Stimulated activated CD8-positive, alpha-beta memory T cell treated with anti-CD3 and anti-CD28 coated beads, Interleukin-12 subunit alpha, Interleukin-12 subunit beta, amount 100 ng/mL, for 4 hours (primary cell): ENCODE measurements at regions not wholly inside any gene's neighbourhood (a gene's known extent, or its start where the extent isn't known, plus 50 kb on each side); places are given as distances from the start of the nearest gene placed in this dataset.

ENCODE experiments used
- DNase-seq: peaks from one replicate; pipeline ENCODE4 v3.0.0-alpha.2; 2020; ENCODE audit warnings: low read depth

DNA sequence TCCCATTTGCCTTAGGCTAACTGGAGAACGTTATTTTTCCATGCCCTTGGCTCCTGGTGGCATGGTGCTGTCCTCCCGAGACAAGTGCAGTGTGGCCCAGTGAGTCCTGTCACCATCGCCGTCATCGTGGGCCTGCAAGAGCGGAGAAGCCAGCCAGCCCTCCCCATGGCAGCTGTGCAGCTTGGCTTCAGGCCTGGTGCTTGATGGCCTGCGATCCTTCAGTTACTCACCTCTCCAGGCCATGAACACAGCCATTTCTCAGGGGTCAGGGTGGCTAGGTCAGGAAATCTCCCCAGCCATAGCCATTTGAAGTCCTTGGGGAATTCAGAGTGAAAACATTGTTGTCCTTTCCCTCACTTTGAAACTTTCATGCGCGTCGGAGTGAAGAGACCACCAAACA lies 189.0 kb upstream of the RGMA start:
- DNase-seq: no peak

DNA sequence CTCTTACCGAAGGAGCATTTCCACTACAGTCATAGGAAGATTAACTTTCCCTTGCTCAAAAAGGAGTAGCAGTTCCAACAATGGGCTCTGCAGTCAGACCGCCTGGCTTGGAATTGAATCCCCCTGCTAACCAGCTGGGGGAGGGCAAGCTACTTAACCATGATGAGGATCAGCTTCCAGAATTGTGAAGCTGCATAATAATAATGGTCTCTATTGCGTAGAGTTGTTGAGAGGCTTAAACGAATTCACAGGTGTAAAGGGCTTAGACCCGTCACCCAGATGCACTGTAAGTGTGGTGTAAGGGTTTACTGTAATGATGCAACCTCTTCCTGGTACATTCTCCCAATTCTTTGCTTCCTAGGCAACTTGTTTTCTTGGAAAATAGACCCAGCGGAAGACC lies 185.2 kb upstream of the RGMA start:
- no peak for DNase-seq

DNA sequence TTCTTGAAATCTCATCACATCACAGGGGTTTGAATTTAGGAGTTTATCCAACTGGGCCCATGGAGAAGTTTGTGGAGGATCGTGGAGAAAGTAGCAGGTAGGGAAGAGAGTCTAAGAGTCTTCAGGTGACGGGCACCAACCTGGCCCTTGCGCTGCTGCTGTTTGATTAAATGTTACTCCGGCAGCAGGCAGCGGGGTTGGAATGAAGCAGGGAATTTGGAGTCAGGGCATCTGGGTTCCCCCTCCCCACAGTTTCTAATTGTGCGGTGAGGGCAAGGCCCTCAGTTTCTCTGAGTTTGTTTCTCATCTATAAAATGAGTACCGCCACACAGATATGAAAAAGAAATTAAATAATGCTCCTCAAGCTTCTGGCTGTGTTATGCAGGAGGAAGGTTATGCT lies 182.9 kb upstream of the RGMA start:
- no peak for DNase-seq

DNA sequence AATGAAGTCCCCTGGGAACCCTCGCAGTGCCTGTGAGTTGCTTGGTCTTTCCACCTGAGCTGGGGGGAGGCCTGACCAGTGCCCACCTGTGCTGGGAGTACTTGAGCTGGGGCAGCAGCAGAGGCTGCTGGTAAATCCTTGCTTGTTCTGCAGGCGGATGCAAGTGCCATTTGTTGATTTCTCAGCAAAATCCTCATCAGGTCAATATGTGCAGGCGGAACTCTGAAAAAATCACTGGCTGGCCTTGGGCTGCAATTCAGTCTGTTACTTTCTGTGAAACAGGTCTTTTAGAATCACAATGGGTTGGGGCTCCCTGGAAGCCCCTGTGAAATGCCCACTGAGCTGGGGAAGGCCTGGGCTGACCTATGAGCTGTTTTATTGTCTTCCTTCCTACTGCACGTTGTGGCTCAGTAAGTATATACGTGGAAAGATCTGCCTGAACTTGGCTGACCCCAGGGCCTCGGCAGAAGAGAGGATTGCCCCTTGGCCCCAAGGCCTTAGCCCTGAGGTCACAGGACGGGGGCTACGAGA lies 182.0 kb upstream of the RGMA start:
- DNase-seq: no peak

DNA sequence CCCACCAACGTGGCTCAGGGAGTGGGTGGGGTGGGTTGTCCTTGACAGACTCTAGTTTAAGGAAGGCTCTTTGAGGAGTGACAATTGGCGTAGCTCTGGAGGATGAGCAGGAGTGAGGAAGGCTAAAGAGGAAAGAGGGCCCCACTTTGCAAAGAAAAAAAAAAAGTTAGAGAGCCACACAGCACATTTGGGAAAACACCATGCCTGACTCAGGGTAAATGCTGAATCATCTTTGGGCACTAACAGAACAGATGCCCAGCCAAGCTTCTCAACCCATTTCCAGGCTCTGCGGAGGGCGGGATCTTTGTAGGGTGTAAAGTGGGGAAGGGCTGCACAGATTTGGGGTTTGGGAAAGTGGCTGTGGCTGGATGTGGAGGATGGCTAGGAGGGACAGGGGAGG lies 179.1 kb upstream of the RGMA start:
- DNase-seq: no peak

DNA sequence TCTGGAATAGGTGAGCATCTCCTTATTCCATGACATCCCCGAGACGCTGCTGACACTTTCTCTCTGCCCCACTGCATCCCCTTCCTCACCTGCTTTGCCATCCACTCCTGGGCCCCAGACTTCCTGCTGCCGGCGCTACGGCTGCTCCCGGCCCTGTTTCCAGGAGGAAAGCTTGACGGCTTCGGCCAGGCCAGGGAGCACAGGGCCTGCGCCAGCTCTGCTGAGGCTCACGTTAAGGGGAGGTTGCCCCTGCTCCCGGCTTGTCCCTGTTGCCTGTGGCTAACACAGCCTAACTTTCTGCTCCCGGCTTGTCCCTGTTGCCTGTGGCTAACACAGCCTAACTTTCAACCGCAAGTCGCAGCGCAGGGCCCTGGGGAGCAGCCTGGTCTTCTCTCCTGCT lies 177.3 kb upstream of the RGMA start:
- DNase-seq: no peak

DNA sequence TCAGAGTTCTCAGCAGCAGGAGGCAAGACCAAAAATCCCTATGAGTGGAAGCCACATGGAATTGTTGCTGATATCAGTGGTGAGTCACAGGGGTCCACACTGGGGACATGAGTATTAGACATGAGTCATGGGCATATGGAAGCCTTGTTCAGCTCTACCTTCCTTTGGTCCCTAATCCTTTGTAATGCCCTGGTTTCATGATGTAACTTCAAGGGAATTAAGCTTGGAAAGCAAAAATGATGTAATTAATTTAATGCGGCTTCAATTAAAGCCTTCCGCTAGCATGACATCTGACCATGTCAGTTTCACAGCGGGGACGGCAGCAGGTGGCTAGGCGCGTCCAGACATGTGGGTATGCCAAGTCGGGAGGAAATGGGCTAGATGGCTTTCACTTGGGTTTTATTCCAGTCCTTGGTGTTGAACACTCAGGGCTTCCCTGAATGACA lies 176.1 kb upstream of the RGMA start:
- no peak for DNase-seq

DNA sequence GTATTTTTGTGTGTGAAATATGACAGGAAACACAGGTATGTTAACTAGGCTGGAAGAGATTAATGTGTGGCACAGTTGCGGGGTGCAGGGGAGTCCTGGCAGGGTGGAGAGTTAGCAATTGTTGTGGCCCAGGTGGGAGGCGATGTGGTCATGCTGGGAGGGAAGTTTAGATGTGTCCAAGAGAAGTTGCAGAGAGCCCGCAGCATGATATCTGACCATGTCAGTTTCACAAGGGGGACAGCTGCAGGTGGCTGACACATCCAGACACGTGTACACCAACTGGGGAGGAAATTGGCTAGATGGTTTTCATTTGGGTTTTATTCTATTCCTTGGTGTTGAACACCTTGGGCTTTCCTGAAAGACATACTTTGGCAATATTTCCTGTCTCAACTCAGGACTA lies 172.8 kb upstream of the RGMA start:
- no peak for DNase-seq

DNA sequence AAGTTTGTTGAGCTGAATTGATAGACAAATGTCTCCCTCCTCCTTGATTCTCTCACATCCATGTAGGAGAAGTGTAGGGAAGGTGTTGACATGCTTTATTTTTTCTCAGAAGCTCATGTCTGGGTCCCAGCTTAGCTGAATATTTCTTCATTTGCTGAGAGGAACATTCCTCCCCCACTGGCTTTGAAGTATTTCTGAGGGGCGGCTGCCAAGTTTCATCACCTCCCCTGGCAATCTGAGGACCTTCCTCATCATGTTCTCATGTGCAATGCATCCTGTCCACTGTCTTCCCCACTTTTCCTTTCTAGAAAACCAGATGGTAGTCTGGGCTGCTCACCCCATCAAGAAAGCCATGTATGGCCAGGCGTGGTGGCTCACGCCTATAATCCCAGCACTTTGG lies 168.9 kb upstream of the RGMA start:
- no peak for DNase-seq

DNA sequence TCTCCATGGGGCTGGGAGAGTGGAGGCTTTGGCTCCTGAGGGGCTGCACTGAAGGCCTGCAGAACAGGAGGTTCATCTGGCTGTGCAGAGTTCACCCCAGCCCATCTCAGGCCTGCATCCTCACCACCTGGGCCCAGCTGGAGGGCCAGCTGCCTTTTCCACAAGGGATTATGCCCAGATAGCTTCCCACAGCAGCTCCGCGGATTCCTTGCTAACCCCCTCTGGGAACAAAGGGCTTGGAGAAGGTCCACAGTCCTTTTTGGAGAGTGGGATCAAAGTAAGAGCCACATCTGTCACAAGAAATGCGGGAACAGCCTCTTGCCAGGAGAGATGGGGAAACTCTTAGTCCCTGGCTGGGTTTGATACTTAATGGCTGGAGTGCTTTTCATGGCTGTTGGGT lies 164.7 kb upstream of the RGMA start:
- no peak for DNase-seq

DNA sequence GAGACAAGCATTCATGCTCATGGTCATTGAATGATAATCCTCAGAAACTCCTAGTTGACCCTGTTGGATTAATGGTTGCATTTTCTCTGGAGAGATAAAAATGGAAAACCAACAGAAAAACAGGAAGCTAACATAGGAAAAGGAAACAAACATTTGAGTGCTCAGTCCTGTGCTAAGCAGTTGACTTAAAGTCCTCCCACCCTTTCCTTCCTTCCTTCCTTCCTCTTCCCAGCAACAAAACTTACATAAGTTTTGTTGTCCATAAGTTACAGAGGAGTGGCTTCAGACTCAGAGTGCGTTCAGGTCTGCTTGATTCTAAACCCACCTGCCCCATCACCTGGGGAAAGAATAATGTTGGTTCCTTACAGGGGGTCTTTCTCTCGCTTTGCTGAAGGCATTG lies 163.8 kb upstream of the RGMA start:
- no peak for DNase-seq

DNA sequence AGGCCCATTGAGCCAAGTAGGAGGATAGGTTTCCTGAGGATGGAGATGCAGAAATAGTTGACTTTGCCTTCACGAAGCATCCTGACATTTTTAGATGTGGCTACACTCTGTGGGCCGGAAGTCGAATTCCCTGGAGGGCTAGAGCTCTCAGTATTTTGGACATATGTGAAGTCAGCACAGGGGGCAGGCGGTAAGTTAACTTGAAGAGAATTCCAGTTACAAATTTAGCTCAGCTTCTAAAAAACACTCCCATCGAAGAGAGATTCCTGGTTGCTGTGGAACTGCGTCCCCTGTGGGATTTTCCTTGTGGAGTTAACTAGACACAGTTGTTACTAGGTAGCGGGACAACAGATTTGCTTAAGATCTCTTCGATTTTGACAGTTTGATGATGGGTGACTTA lies 161.9 kb upstream of the RGMA start:
- no peak for DNase-seq

DNA sequence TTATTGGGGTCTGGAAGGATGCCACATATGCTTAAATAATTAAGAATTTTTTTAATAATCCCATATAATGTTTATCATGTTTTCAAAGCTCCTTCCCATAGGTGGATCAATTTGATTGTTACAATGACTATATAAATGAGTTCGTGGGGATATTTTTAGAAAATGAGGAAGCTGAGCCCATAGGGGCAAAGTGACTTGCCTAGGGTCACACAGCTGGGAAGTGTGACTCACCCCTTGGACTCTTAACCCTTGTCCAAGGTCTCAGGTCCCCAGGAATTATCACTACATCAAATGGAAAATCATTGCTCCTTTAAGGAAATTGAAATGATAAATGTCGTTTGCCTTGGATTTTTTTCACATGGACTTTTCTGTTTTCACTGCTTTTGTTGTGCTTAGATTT lies 161.2 kb upstream of the RGMA start:
- no peak for DNase-seq

DNA sequence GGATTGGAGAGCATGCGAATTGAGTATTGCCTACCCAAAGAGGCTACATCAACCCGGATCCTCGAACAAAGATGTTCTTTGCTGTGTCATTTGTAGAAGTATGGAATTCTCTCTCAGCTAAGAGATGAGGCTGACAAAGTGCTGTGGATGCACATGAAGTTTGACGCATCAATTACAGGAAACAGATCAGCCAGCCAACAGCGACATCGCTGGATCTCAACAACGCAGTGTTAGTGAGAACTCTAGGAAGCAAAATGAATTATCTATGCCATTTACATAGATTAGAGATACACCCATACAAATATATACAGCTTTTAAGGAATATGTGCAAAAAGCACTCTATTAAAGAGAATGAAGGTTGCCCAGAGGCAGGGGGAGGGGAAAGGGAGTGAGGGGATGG lies 160.6 kb upstream of the RGMA start:
- DNase-seq: no peak

DNA sequence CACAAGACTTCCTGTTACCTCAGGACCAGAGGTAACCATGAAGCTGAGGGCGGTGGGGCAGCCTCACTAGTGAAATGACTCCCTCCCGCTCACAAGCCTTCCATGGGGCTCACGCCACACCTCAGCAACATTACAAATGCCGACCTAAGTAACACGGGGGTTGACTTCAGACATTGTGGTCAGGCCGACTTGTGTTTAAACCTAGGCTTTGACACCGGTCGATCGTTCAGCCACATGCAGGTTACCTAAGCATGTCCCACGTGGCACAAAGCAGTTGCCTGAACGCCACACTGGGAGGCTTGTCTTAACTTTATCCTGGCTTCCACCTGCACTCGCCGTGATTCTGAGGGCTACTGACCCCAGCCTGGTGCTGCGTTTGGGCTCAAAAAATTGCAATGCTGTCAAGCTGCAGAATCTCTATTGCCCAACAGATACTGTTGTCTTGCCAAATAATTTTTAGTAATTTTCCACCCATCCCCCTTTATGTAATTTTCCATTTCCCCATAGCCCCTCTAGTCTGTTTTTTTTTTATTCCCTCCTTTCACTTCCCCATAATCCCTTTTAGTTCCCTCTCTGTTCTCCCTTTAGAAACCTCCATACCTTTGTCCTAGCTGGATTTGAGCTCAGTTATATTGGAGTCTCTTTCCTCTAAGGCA lies 158.6 kb upstream of the RGMA start:
- DNase-seq: no peak

DNA sequence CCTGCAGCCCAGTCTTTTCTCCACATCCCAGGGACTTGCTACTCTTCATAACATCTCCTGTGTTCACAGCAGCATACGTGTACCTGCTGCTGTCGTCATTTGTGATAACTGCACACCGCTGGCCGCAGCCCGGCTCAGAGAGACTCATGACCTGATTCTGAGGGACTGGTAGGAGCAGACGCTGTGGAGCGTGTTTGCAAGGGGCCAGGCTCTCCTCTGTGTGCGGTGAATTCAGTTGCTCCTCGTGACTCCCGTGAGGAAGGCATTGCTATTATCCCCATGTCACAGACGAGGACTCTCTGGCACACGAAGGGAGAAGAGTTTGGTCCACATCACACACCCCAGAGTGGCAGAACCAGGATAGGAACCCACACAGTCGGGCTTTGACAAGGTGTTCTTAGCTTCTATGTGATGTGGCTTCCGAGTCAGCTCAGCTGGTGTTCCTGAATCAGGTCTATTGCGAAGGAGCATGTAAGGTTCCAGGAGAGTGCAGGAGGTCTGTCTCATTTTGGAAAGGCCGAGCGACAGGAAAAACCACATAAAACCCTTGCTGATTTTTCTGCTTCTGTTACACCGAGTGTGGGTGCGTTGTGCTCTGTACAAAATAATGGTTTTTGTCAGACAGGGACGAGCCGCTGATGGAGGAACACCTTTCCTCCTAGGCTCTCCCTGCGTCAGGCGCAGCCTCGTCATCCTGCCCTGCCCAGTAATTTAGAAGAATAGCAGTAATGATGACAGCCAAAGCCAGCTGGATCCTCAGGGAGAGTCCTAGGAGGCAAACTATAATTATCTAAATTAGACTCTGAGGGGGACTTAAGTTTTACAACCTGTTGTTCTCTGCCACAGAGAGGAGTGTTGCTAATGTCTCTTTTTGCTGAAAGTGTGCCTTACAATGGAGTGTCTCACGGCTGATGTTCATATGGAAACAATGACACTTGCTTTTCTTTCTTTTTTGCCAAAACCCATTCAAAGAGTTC lies 157.5 kb upstream of the RGMA start:
- no peak for DNase-seq

DNA sequence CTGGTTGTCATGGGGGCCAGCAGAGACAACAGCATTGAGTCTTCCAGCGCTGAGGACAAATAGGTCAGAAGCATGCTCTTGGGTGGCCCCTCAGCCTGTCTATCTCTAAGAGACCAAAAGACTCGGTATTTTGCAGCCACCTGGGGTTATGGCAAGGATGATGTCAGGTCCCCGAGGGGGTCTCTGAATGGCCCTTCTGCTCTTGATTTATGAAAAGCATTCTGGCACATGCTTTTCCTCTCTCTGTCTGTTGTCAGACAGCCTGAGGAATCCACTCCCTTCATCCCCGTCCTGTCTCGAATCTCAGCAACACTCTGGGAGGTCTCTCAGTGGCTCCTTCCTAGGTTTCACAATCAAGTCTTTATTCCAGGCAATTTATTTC lies 156.6 kb upstream of the RGMA start:
- no peak for DNase-seq

DNA sequence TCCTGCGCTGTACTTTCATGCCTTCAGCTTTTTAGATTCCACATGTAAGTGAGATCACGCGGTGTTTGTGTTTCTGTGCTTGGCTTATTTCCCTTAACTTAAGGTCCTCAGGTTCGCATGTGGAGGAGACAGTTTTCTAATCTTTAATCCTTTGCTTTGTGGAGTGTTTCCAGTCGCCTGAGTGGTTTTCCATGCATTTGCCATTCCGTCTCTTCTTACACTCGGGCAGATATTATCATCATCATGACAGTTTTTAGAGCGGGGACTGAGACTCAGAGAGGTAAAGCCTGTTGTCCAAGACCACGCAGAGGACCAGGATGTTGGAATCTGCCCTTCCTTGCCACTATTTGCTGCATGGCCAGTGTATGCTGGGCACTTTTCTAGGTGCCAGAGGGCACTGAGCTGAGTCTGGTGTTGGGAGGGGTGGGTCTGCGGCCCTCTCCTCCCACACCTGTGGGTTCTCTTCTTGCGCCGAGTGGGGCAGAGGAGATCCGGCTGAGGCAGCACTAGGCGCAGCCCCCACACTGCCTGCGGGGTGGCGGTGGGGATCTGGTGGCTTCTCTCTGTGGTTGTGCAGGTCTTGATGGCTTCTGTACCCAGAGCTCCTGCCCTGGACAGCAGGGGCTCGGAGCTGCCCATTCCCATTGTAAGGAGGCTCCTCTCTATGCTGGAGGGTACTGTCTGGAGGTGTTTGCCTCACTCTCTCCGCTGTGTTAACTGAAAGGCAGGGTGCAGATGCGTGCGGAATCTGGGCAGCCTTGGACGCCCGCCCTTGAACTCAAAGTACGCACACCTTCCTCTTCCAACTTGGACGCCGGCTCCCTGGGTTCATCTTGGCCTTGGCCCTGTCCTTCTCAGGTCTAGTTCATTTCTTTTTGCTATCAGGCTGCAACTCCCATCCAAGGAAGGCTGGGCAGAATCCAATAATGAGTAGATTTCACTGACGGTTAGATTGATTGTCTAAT lies 156.0 kb upstream of the RGMA start:
- DNase-seq: no peak

DNA sequence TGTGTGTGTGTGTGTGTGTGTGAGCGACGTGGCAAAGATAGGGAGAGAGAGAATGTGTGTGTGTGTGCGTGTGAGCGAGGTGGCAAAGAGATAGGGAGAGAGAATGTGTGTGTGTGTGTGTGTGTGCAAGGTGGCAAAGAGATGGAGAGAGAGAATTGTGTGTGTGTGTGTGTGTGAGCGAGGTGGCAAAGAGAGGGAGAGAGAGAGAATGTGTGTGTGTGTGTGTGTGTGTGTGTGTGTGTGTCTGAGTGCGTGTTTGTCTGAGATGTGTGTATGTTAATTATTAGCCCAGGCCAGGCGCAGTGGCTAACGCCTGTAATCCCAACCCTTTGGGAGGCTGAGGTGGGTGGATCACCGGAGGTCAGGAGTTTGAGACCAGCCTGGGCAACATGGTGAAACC lies 154.6 kb upstream of the RGMA start:
- DNase-seq: no peak

DNA sequence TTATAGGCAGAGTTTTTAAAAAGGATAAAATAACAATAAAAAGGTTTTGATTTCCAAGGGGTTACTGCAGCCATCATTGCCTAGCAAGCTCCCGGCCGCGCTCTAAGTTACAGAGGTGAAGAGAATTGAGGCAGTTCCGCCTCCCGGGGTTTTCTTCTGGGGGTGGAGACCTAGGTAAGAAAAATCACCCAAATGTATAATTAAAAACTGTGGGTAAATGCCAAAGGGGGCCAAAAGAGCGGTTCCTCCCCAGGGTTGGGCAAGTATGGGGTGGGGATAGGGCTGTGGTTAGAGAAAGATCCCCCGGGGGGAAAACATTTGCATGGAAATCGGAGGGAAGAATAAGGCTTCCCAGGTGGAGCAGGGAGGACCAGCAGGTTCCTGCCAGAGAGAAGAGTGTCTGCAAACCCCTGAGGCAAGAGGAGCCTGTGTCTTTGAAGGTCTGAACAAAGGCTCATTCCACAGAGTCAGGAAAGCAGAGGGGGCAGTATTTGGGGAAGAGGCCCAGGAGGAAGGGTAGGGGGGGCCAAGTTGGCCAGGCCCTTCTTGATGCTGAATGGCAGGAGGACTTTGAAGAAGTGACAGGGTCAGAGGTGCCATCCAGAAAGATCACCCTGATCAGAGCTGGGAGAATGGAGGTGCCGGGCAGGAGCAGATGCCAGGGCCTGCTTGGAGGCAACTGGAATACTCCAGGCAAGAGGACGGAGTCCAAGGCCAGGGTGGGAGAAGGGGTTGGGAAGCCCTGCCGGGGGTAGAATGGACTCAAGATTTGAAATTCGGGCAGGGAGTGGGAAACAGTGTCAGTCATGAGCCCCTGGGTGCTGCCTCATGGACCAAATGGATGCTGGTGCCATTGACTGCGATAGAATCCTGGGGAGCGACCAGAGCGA lies 152.9 kb upstream of the RGMA start:
- no peak for DNase-seq

DNA sequence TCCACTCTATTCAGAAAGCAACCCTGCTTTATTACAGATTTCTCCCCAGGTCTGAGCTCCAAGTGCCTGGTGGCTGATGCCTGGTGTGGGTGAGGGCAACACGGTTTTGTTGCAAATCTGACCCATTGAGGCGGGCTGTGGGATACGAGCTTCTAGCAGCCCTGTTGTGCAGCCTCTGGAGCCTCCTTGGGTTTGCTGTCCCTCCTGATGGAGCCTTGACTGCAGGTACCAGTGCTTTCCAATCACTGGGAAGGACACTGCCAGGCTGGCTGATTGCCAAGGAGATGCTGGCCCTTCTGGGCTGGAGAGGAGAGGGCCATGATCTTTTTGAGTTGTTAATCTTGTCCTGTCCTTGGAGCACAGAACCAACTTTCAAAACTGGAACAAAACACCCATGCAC lies 151.0 kb upstream of the RGMA start:
- DNase-seq: no peak
